ENCODE measurements at regions not wholly inside any gene's neighbourhood (a gene's known extent, or its start where the extent isn't known, plus 50 kb on each side); places are given as distances from the start of the nearest gene placed in this dataset.

DNA sequence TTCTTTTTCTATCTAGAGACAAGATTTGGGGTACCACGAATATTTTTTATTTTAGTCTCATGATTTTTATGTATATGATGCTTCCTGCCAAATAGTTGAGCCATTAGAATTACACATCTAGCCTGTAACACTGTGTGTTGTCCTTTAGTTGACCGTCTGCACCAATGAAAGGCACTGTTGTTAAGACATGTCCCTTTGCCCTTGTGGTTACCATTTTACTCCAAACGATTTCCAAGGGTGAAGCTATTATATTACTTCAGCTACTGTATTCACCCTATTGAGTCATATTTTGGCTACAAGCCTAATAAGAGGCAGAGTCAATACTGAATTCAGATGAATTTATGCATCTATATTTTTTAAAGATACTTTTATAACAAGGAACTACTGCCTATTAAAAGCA, 207.6 kb downstream of the CETN3 start:
- TF ChIP-seq POLR2A (IDR thresholded peaks at IDR 0.05) (no peak), POLR2AphosphoS5 (IDR thresholded peaks at IDR 0.05) (no peak)
- TF ChIP-seq, protein P1, sequence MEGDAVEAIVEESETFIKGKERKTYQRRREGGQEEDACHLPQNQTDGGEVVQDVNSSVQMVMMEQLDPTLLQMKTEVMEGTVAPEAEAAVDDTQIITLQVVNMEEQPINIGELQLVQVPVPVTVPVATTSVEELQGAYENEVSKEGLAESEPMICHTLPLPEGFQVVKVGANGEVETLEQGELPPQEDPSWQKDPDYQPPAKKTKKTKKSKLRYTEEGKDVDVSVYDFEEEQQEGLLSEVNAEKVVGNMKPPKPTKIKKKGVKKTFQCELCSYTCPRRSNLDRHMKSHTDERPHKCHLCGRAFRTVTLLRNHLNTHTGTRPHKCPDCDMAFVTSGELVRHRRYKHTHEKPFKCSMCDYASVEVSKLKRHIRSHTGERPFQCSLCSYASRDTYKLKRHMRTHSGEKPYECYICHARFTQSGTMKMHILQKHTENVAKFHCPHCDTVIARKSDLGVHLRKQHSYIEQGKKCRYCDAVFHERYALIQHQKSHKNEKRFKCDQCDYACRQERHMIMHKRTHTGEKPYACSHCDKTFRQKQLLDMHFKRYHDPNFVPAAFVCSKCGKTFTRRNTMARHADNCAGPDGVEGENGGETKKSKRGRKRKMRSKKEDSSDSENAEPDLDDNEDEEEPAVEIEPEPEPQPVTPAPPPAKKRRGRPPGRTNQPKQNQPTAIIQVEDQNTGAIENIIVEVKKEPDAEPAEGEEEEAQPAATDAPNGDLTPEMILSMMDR (IDR thresholded peaks at IDR 0.05), result no peak

All from stomach (tissue), 4 donors.